HCT116 (cell line): ENCODE measurements at regions not wholly inside any gene's neighbourhood (a gene's known extent, or its start where the extent isn't known, plus 50 kb on each side); places are given as distances from the start of the nearest gene placed in this dataset.

Experiments
- ATAC-seq: fragments of 200-7000 bp; cut with Tn5 transposase; 2 replicates; pipeline ENCODE4 v1.9.1; 2020; ENCODE audit warnings: mild to moderate bottlenecking, moderate library complexity
- BruUV-seq: library from RNA; stranded (reverse); fragments of 400-500 nt; replicated peaks from 2 replicates; lab custom pipeline; 2021; lab: Mats Ljungman, UMichigan
- CTCF ChIA-PET: fragments of 300-600 bp; sonication (Branson Sonifier 250); formaldehyde crosslinking; loops from one replicate; lab custom pipeline; 2021; ENCODE audit warnings: antibody characterized with exemption; lab: Charles Lee
- POLR2A ChIA-PET: fragments of 300-600, 350-600 bp; sonication (Branson Sonifier 250); formaldehyde crosslinking; loops from one replicate; lab custom pipeline; 2021; ENCODE audit warnings: antibody characterized with exemption; lab: Charles Lee
- RAD21 ChIA-PET, 2 experiments: fragments of 300-600 bp; sonication (Branson Sonifier 250); formaldehyde crosslinking; loops; one replicate each; lab custom pipeline; 2023; ENCODE audit warnings: low total read pairs in 2 of 2; ENCODE audit not compliant: uncharacterized antibody in 2 of 2, unreplicated experiment in 2 of 2, low non-redundant PET in 1 of 2; lab: Charles Lee
- DNase-seq: peaks from one replicate; pipeline ENCODE4 v3.0.0-alpha.2; 2010; ENCODE audit warnings: low read depth, low spot score
- H2AFZ ChIP-seq: fragments of 200-600 bp; shearing (Covaris generic), sonication (generic); 2 replicates; pipeline ENCODE4 v1.6.1; 2017; ENCODE audit warnings: low read depth, mixed run types, mixed read lengths, antibody characterized with exemption, low read length; ENCODE audit not compliant: poor library complexity, severe bottlenecking
- H3K27ac ChIP-seq: 2 replicates; pipeline ENCODE4 v1.5.1; 2012; ENCODE audit warnings: low read depth, low read length
- H3K27me3 ChIP-seq: fragments of 200-600 bp; sonication (generic); 2 replicates; pipeline ENCODE4 v1.6.1; 2016; ENCODE audit warnings: mixed run types, low read length, mixed read lengths; ENCODE audit not compliant: insufficient read depth
- H3K36me3 ChIP-seq, 2 experiments: fragments of 200-500 bp in 1 of 2; fragments of 200-600 bp in 1 of 2; sonication (Bioruptor generic) in 1 of 2; sonication (generic) in 1 of 2; 2 replicates each; pipeline versions ENCODE4 v1.5.1 to v1.6.1; 2014 to 2016; ENCODE audit warnings: low read length in 2 of 2, inconsistent platforms in 1 of 2, mixed read lengths in 1 of 2, mixed run types in 1 of 2; ENCODE audit not compliant: insufficient read depth in 2 of 2, control insufficient read depth in 1 of 2
- H3K4me1 ChIP-seq, 2 experiments: fragments of 200-600 bp in 1 of 2; sonication (generic) in 1 of 2; 2 replicates each; pipeline versions ENCODE4 v1.5.1 to v1.6.1; 2012 to 2017; ENCODE audit warnings: low read length in 2 of 2, inconsistent platforms in 1 of 2, mild to moderate bottlenecking in 1 of 2, mixed read lengths in 1 of 2, mixed run types in 1 of 2, moderate library complexity in 1 of 2; ENCODE audit not compliant: insufficient read depth in 2 of 2, control insufficient read depth in 1 of 2
- H3K4me2 ChIP-seq: fragments of 200-600 bp; sonication (generic); 2 replicates; pipeline ENCODE4 v1.6.1; 2017; ENCODE audit warnings: mixed run types, low read length, mixed read lengths
- H3K4me3 ChIP-seq, 2 experiments: fragments of 200-600 bp in 1 of 2; sonication (generic) in 1 of 2; replicated peaks in 1 of 2; 2 replicates each; pipeline ENCODE4 v1.5.1; 2011 to 2016; ENCODE audit warnings: low read length in 2 of 2, control low read depth in 1 of 2, low read depth in 1 of 2, mild to moderate bottlenecking in 1 of 2, mixed read lengths in 1 of 2, mixed run types in 1 of 2
- H3K79me2 ChIP-seq: fragments of 200-600 bp; sonication (generic); 2 replicates; pipeline ENCODE4 v1.6.1; 2017; ENCODE audit warnings: mild to moderate bottlenecking, mixed run types, low read length, moderate library complexity, mixed read lengths; ENCODE audit not compliant: insufficient read depth
- H3K9ac ChIP-seq: fragments of 200-600 bp; sonication (generic); 2 replicates; pipeline ENCODE4 v1.6.1; 2016; ENCODE audit warnings: low read length, mixed read lengths
- H3K9me2 ChIP-seq: fragments of 200-600 bp; sonication (generic), shearing (Covaris generic); 2 replicates; pipeline ENCODE4 v1.6.1; 2017; ENCODE audit warnings: mixed run types, mild to moderate bottlenecking, moderate library complexity; ENCODE audit not compliant: insufficient read depth
- H3K9me3 ChIP-seq, 2 experiments: fragments of 200-500 bp in 1 of 2; fragments of 200-600 bp in 1 of 2; sonication (Bioruptor generic) in 1 of 2; sonication (generic) in 1 of 2; 2 replicates each; pipeline ENCODE4 v1.6.1; 2014 to 2017; ENCODE audit warnings: low read length in 2 of 2, mixed read lengths in 2 of 2, inconsistent platforms in 1 of 2, low read depth in 1 of 2, mild to moderate bottlenecking in 1 of 2, mixed run types in 1 of 2, moderate library complexity in 1 of 2; ENCODE audit not compliant: control insufficient read depth in 1 of 2, insufficient read depth in 1 of 2
- H4K20me1 ChIP-seq: fragments of 200-600 bp; sonication (generic), shearing (Covaris generic); 2 replicates; pipeline ENCODE4 v1.6.1; 2017; ENCODE audit warnings: mixed run types, mild to moderate bottlenecking, moderate library complexity; ENCODE audit not compliant: insufficient read depth
- CEBPB ChIP-seq: IDR thresholded peaks from 2 replicates; pipeline ENCODE4 v1.6.1; 2012; ENCODE audit warnings: low read depth
- EZH2 ChIP-seq: fragments of 200-600 bp; sonication (generic); IDR thresholded peaks from 2 replicates; pipeline ENCODE4 v1.6.1; 2017; ENCODE audit warnings: antibody characterized with exemption, mixed run types
- EZH2phosphoT487 ChIP-seq: fragments of 200-600 bp; IDR thresholded peaks from 2 replicates; pipeline ENCODE4 v1.6.1; 2018; ENCODE audit warnings: antibody characterized with exemption, borderline replicate concordance
- MAX ChIP-seq: IDR thresholded peaks from 2 replicates; pipeline ENCODE4 v1.6.1; 2012
- POLR2A ChIP-seq: IDR thresholded peaks from 2 replicates; pipeline ENCODE4 v1.7.0; 2011; ENCODE audit warnings: borderline replicate concordance; ENCODE audit not compliant: insufficient read depth, insufficient read length; ENCODE audit errors: extremely low read depth
- POLR2AphosphoS5 ChIP-seq: IDR thresholded peaks from 2 replicates; pipeline ENCODE4 v1.6.1; 2011; ENCODE audit warnings: mild to moderate bottlenecking, low read depth, low read length, moderate library complexity
- RAD21 ChIP-seq: IDR thresholded peaks from 2 replicates; pipeline ENCODE4 v1.6.1; 2012; ENCODE audit warnings: low read depth, mild to moderate bottlenecking
- REST ChIP-seq: IDR thresholded peaks from 2 replicates; pipeline ENCODE4 v1.6.1; 2012; ENCODE audit warnings: low read depth
- SP1 ChIP-seq: IDR thresholded peaks from 2 replicates; pipeline ENCODE4 v1.6.1; 2012; ENCODE audit warnings: low read depth
- ZBTB33 ChIP-seq: IDR thresholded peaks from 2 replicates; pipeline ENCODE4 v1.6.1; 2011; ENCODE audit warnings: mild to moderate bottlenecking, low read length, moderate library complexity; ENCODE audit not compliant: insufficient replicate concordance; ENCODE audit errors: extremely low read depth
- intact Hi-C: fragments of 100-400 bp; cut with micrococcal nuclease; formaldehyde crosslinking; loops from 2 replicates; pipeline ENCODE4 v1.10.0; 2022

- ATAC-seq, result no peak
- Histone ChIP-seq H3K9me3 (no peaks in the 10 kb centered on the region), H3K27me3 (no peaks in the 10 kb centered on the region), H3K9ac (no peak overlapping the region), H3K4me1 (no peaks in the 10 kb centered on the region), H3K36me3 (no peaks in the 10 kb centered on the region), H2AFZ (no peak overlapping the region), H3K9me2 (no peaks in the 10 kb centered on the region), H4K20me1 (no peaks in the 10 kb centered on the region), H3K27ac (no peak overlapping the region), H3K4me3 (no peak overlapping the region), H3K4me2 (no peak overlapping the region), H3K79me2 (no peaks in the 10 kb centered on the region)
- no peak for DNase-seq
- no TSS peak for BruUV-seq
- ChIA-PET CTCF (no interaction called here), RAD21 (no interaction called here), POLR2A (no interaction called here)
- no peak for TF ChIP-seq RAD21
- no peak for TF ChIP-seq MAX
- TF ChIP-seq POLR2A, result no peak
- TF ChIP-seq CEBPB, result no peak
- TF ChIP-seq ZBTB33, result no peak
- no peak for TF ChIP-seq EZH2phosphoT487
- no peak for TF ChIP-seq EZH2
- no peak for TF ChIP-seq SP1
- TF ChIP-seq REST, result no peak
- no peak for TF ChIP-seq POLR2AphosphoS5
- intact Hi-C loops, result loop anchor here (5.0 kb wide), 2 partner anchors 1963 to 1978 kb away; no protein-coding TSS in a partner anchor
Observed at GRCh38 chr3:90180543-90180942, 1073.1 kb downstream of the EPHA3 start.
